H9 (cell line): ENCODE measurements at regions not wholly inside any gene's neighbourhood (a gene's known extent, or its start where the extent isn't known, plus 50 kb on each side); places are given as distances from the start of the nearest gene placed in this dataset.
A peak's percentile ranks its signal among the peaks of the same experiment; 100 is the strongest.

Experiments
- DNase-seq: peaks from one replicate; pipeline ENCODE4 v3.0.0-alpha.2; 2017
- H2AFZ ChIP-seq: one replicate; pipeline ENCODE4 v1.6.1; 2013; ENCODE audit warnings: mild to moderate bottlenecking, low read length, control low read depth, moderate library complexity
- H2AK5ac ChIP-seq: 2 replicates; pipeline ENCODE4 v1.6.1; 2013; ENCODE audit warnings: low read length, control low read depth, mixed read lengths; ENCODE audit not compliant: insufficient read length
- H2BK120ac ChIP-seq: one replicate; pipeline ENCODE4 v1.6.1; 2013; ENCODE audit warnings: low read depth, mild to moderate bottlenecking, low read length, control low read depth, inconsistent platforms; ENCODE audit not compliant: poor library complexity, severe bottlenecking
- H2BK12ac ChIP-seq: 2 replicates; pipeline ENCODE4 v1.6.1; 2013; ENCODE audit warnings: low read length, control low read depth, mixed read lengths, low read depth; ENCODE audit not compliant: insufficient read length
- H2BK15ac ChIP-seq: 2 replicates; pipeline ENCODE4 v1.6.1; 2013; ENCODE audit warnings: low read depth, low read length, control low read depth
- H2BK20ac ChIP-seq: one replicate; pipeline ENCODE4 v1.6.1; 2013; ENCODE audit warnings: low read depth, mild to moderate bottlenecking, low read length, control low read depth, inconsistent platforms; ENCODE audit not compliant: poor library complexity, severe bottlenecking
- H2BK5ac ChIP-seq: 2 replicates; pipeline ENCODE4 v1.6.1; 2013; ENCODE audit warnings: low read length, control low read depth, mixed read lengths; ENCODE audit not compliant: insufficient read length
- H3K14ac ChIP-seq: 2 replicates; pipeline ENCODE4 v1.6.1; 2013; ENCODE audit warnings: low read length, control low read depth; ENCODE audit not compliant: insufficient read depth
- H3K18ac ChIP-seq: 2 replicates; pipeline ENCODE4 v1.6.1; 2013; ENCODE audit warnings: low read depth, mild to moderate bottlenecking, mixed read lengths, low read length, control low read depth; ENCODE audit not compliant: insufficient read length
- H3K23ac ChIP-seq: 2 replicates; pipeline ENCODE4 v1.6.1; 2013; ENCODE audit warnings: low read length, control low read depth, mixed read lengths, low read depth; ENCODE audit not compliant: insufficient read length
- H3K23me2 ChIP-seq: 2 replicates; pipeline ENCODE4 v1.6.1; 2013; ENCODE audit warnings: low read depth, mild to moderate bottlenecking, mixed read lengths, low read length, control low read depth; ENCODE audit not compliant: insufficient read length, poor library complexity, severe bottlenecking
- H3K27ac ChIP-seq: 2 replicates; pipeline ENCODE4 v1.5.1; 2013; ENCODE audit warnings: low read length, control low read depth, mixed read lengths, low read depth; ENCODE audit not compliant: insufficient read length
- H3K27me3 ChIP-seq: 2 replicates; pipeline ENCODE4 v1.6.1; 2013; ENCODE audit warnings: low read length, control low read depth, inconsistent platforms; ENCODE audit not compliant: insufficient read depth
- H3K4ac ChIP-seq: 2 replicates; pipeline ENCODE4 v1.6.1; 2013; ENCODE audit warnings: low read depth, mild to moderate bottlenecking, control low read depth, inconsistent platforms, low read length, moderate library complexity
- H3K4me1 ChIP-seq: 2 replicates; pipeline ENCODE4 v1.6.1; 2013; ENCODE audit warnings: low read length, control low read depth, inconsistent platforms; ENCODE audit not compliant: insufficient read depth
- H3K4me2 ChIP-seq: 2 replicates; pipeline ENCODE4 v1.6.1; 2013; ENCODE audit warnings: low read length, control low read depth, mixed read lengths; ENCODE audit not compliant: insufficient read length, insufficient read depth
- H3K56ac ChIP-seq: 2 replicates; pipeline ENCODE4 v1.6.1; 2013; ENCODE audit warnings: low read depth, mild to moderate bottlenecking, mixed read lengths, low read length, control low read depth; ENCODE audit not compliant: insufficient read length
- H3K79me1 ChIP-seq: 2 replicates; pipeline ENCODE4 v1.6.1; 2013; ENCODE audit warnings: low read depth, mild to moderate bottlenecking, moderate library complexity, low read length, control low read depth, inconsistent platforms; ENCODE audit not compliant: insufficient read depth, poor library complexity, severe bottlenecking
- H3K79me2 ChIP-seq: 2 replicates; pipeline ENCODE4 v1.6.1; 2013; ENCODE audit warnings: low read length, control low read depth, inconsistent platforms; ENCODE audit not compliant: insufficient read depth
- H3K9ac ChIP-seq: 2 replicates; pipeline ENCODE4 v1.6.1; 2013; ENCODE audit warnings: low read length, control low read depth, mixed read lengths; ENCODE audit not compliant: insufficient read length; ENCODE audit errors: extremely low read depth
- H3K9me3 ChIP-seq: one replicate; pipeline ENCODE4 v1.6.1; 2013; ENCODE audit warnings: low read depth, low read length, inconsistent platforms; ENCODE audit not compliant: control insufficient read depth
- H3T11ph ChIP-seq: one replicate; pipeline ENCODE4 v1.6.1; 2013; ENCODE audit warnings: mild to moderate bottlenecking, low read length, control low read depth, inconsistent platforms
- H4K20me1 ChIP-seq: one replicate; pipeline ENCODE4 v1.6.1; 2013; ENCODE audit not compliant: control insufficient read depth, insufficient read length, insufficient read depth
- H4K5ac ChIP-seq: 2 replicates; pipeline ENCODE4 v1.6.1; 2013; ENCODE audit warnings: low read depth, mild to moderate bottlenecking, mixed read lengths, low read length, control low read depth; ENCODE audit not compliant: insufficient read length
- H4K8ac ChIP-seq: replicated peaks from 2 replicates; pipeline ENCODE4 v1.6.1; 2013; ENCODE audit warnings: low read length, control low read depth, mixed read lengths, low read depth; ENCODE audit not compliant: insufficient read length
- H4K91ac ChIP-seq: 2 replicates; pipeline ENCODE4 v1.6.1; 2013; ENCODE audit warnings: low read depth, mild to moderate bottlenecking, moderate library complexity, mixed read lengths, low read length, control low read depth; ENCODE audit not compliant: insufficient read length
- H3K27ac Mint-ChIP-seq, 3 experiments: 2 replicates in 2 of 3; 3 replicates in 1 of 3; pipeline ENCODE4 v1.8.0; 2020 to 2021; ENCODE audit warnings: mixed read lengths in 3 of 3, mild to moderate bottlenecking in 1 of 3, moderate library complexity in 1 of 3
- H3K27me3 Mint-ChIP-seq: 2 replicates; pipeline ENCODE4 v1.8.0; 2021; ENCODE audit warnings: low read depth, mild to moderate bottlenecking, moderate library complexity, mixed read lengths
- H3K36me3 Mint-ChIP-seq, 3 experiments: 2 replicates in 2 of 3; 3 replicates in 1 of 3; pipeline ENCODE4 v1.8.0; 2020 to 2021; ENCODE audit warnings: low read depth in 3 of 3, mixed read lengths in 3 of 3; ENCODE audit not compliant: insufficient read depth in 1 of 3
- H3K4me1 Mint-ChIP-seq, 2 experiments: 2 replicates each; pipeline ENCODE4 v1.8.0; 2020; ENCODE audit warnings: mixed read lengths in 2 of 2
- H3K4me3 Mint-ChIP-seq, 2 experiments: 2 replicates in 1 of 2; 3 replicates in 1 of 2; pipeline ENCODE4 v1.8.0; 2020 to 2021; ENCODE audit warnings: mild to moderate bottlenecking in 2 of 2, mixed read lengths in 2 of 2, moderate library complexity in 1 of 2
- H3K9me3 Mint-ChIP-seq, 2 experiments: 2 replicates in 1 of 2; 3 replicates in 1 of 2; pipeline ENCODE4 v1.8.0; 2020; ENCODE audit warnings: mild to moderate bottlenecking in 2 of 2, mixed read lengths in 2 of 2, moderate library complexity in 1 of 2
- CTCF ChIP-seq: fragments of 200-600 bp; sonication (generic); conservative IDR thresholded peaks from 3 replicates; pipeline ENCODE4 v1.8.0; 2021; ENCODE audit warnings: antibody characterized with exemption, mild to moderate bottlenecking
- WGBS: extraction: QIAGEN DNeasy Blood & Tissue Kit; methylation state at CpG from one replicate; pipeline ENCODE4 v1.1.7; 2013; ENCODE audit warnings: missing lambda C conversion rate, low lambda C conversion rate, mixed read lengths; ENCODE audit not compliant: insufficient read length; ENCODE audit errors: extremely low coverage; 5-methylcytosine and 5-hydroxymethylcytosine counted together

DNA sequence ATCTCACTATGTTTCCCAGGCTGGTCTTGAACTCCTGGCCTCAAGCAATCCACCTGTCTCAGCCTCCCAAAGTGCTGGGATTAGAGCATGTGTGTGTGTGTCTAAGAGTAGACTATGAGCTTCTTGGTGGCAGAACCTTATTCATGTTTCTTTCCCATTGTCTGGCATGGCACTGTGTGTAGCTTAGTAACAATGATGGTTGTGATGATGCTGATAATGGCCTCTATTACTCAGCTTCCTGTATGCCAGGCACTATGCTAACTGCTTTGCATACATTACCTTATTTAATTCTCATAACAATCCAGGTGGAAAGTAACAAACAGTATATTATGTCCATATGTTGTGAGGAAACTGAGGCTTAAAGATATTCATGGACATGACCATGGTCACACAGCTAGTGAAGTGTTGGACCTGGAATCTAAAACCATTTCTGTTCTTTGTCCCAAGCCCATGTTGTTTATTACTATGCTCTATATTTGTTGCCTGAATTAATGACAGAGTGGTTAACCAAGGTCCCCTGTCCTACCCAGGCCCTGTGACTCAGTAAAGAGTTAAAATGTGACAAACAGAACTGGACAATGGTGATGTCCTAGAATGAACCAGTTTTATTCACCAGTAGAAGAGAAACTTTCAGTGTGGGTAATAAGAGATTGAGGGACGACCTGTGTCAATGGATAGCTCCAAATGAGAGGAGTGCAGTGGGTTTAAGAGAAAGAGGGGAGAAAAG lies 109.6 kb downstream of the KLF5 start:
- H3K27ac Mint-ChIP-seq, result peak overlapping the region in 2 of 3 experiments; percentile 11 to 19; a peak in 1 of 7 replicates
- Histone ChIP-seq H3K4me2 (no peak overlapping the region), H2AFZ (no peak overlapping the region), H2BK12ac (no peak overlapping the region), H3K18ac (no peak overlapping the region), H3K27me3 (no peaks in the 10 kb centered on the region), H3K9me3 (no peaks in the 10 kb centered on the region), H3K14ac (no peak overlapping the region), H3K9ac (no peak overlapping the region), H3K79me1 (no peaks in the 10 kb centered on the region), H3K23me2 (no peaks in the 10 kb centered on the region), H4K5ac (no peak overlapping the region), H3K23ac (no peak overlapping the region), H4K8ac (no peak overlapping the region), H3T11ph (no peak overlapping the region), H3K4ac (no peak overlapping the region), H4K91ac (no peak overlapping the region), H3K56ac (no peak overlapping the region), H2BK120ac (no peak overlapping the region), H3K27ac (no peak overlapping the region), H3K79me2 (no peaks in the 10 kb centered on the region), H3K4me1 (peaks cover 3% of the 10 kb centered on the region; the same call in 1 of the 2 replicates), H4K20me1 (no peaks in the 10 kb centered on the region), H2AK5ac (no peak overlapping the region), H2BK5ac (no peak overlapping the region), H2BK20ac (no peak overlapping the region), H2BK15ac (no peak overlapping the region)
- no CpG with 5 or more reads among the region's 1 CpG for WGBS
- no peak for DNase-seq
- no peaks in the 10 kb centered on the region; a peak in 1 of 7 replicates for H3K36me3 Mint-ChIP-seq
- peaks cover 22 to 33% of the 10 kb centered on the region in 2 experiments for H3K4me1 Mint-ChIP-seq
- no peak overlapping the region for H3K4me3 Mint-ChIP-seq
- no peak for TF ChIP-seq CTCF
- no peaks in the 10 kb centered on the region for H3K9me3 Mint-ChIP-seq
- H3K27me3 Mint-ChIP-seq, result no peaks in the 10 kb centered on the region
